ENCODE measurements at regions not wholly inside any gene's neighbourhood (a gene's known extent, or its start where the extent isn't known, plus 50 kb on each side); places are given as distances from the start of the nearest gene placed in this dataset.

DNA sequence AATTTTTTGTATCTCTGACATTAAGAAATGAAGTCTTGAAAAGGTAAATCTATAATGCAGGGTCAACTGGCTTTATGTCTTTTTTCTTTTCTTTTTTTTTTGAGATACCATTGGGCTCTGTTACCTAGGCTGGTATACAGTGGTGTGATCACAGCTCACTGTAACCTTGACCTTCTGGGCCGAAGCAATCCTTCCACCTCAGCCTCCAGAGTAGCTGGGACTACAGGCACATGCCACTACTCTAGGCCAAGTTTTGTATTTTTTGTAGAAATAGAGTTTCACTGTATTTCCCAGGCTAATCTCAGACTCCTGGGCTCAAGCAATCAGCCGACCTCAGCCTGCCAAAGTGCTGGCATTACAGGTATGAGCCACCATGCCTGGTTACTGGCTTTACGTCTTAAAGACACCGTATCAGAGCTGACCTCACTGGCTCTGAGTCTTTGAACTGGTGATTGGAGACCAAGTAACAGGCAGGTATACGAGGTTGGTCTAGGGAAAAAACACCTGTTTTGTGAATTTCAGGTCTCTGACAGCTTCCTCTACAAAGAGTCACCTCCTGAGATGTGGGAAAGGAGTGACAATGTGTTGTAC, 70.4 kb upstream of the GPBP1 start:
- DNase-seq (ENCODE audit: extremely low read depth, low read depth) = no peak
- H3K4me3 ChIP-seq (replicated peaks; ENCODE audit: low read depth, low read length) = no peak overlapping the region

DNA sequence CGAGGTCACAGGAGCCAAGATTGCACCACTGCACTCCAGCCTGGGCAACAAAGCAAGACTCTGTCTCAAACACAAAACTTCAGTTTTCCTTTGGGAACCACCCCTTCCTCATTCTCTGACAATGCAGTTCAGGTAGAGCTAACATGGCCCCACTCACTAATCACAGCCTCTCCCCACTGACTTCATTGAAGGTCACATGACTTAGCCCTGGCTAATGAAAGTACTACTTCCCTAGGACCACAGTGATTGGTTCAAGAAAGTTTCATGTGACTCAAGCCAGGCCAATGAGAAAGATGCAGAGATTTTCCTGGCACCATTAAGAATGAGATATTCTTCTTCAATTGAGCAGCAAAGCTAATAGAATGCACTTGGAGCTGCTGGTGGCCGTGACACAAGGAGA, 67.2 kb upstream of the GPBP1 start:
- TF ChIP-seq, protein P1, sequence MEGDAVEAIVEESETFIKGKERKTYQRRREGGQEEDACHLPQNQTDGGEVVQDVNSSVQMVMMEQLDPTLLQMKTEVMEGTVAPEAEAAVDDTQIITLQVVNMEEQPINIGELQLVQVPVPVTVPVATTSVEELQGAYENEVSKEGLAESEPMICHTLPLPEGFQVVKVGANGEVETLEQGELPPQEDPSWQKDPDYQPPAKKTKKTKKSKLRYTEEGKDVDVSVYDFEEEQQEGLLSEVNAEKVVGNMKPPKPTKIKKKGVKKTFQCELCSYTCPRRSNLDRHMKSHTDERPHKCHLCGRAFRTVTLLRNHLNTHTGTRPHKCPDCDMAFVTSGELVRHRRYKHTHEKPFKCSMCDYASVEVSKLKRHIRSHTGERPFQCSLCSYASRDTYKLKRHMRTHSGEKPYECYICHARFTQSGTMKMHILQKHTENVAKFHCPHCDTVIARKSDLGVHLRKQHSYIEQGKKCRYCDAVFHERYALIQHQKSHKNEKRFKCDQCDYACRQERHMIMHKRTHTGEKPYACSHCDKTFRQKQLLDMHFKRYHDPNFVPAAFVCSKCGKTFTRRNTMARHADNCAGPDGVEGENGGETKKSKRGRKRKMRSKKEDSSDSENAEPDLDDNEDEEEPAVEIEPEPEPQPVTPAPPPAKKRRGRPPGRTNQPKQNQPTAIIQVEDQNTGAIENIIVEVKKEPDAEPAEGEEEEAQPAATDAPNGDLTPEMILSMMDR (IDR thresholded peaks at IDR 0.05; ENCODE audit: low read depth, low read length, missing control alignments) = no peak
- no peak for DNase-seq (ENCODE audit: extremely low read depth, low read depth)

More for the DNA sequence above, 70.4 kb upstream of the GPBP1 start:
- TF ChIP-seq, protein P1 (IDR thresholded peaks at IDR 0.05; ENCODE audit: low read depth, low read length, missing control alignments) = no peak

DNA sequence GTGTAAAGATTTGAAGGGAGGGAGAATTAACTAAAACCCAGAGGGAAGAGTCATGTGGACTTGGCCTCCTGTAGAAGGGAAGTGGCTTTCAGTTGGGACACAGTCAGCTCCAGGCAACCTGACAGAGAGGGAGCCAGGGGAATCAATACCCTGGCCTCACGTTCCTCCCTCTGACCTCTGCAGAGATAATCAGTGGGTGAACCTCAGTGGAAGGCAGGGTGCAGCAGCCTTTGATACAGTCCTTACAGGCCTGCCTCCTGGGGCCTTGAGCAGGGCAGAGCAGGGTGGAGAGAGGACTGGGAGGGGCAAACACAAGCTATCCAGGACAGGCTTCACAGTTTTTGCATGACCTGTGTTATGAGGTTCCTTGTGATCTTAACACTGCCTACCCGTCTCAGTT, 61.9 kb upstream of the GPBP1 start:
- H3K4me3 ChIP-seq (replicated peaks; ENCODE audit: low read depth, low read length) = no peak overlapping the region
- DNase-seq (ENCODE audit: extremely low read depth, low read depth) = no peak
- TF ChIP-seq, protein P1 (IDR thresholded peaks at IDR 0.05; ENCODE audit: low read depth, low read length, missing control alignments) = no peak

More for the DNA sequence above, 67.2 kb upstream of the GPBP1 start:
- H3K4me3 ChIP-seq (replicated peaks; ENCODE audit: low read depth, low read length) = no peak overlapping the region

DNA sequence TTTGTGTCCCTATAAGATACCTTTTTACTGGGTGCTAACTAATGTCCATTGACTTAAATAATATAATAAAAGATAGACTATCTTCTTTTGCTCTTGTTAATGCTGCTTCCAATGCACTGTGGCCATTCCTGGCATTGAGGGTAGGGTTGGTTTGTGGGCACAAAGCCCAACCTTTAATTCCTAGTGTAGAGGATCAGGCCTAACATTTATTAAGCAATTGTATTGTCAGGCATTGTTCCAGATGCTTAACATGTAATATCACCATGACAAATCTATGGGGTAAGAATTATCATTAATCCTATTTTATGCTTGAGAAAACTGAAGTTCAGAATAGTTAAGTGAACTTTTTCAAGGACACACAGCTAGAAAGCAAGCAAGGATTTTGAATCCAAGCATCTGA, 60.4 kb upstream of the GPBP1 start:
- H3K4me3 ChIP-seq (replicated peaks; ENCODE audit: low read depth, low read length) = no peak overlapping the region
- TF ChIP-seq, protein P1 (IDR thresholded peaks at IDR 0.05; ENCODE audit: low read depth, low read length, missing control alignments) = no peak
- no peak for DNase-seq (ENCODE audit: extremely low read depth, low read depth)

DNA sequence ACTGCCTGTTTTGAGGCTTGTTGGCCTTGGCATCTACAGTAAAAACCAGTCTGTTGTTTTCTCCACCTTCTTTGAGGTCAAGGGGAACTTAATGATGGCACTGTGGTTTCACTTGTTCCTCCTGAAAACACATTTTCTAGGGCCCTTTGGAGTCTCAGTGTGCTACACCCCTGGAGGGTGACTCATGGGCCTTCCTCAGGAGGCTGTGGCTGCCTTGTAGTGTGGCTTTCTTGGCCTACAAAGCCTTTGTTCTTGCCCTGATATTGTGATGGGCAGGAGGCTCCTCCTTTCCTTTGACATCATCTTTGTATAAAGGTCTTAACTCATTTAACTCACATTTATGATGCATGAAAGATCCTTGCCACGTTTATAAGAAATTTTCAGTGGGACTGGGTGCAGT, 56.3 kb upstream of the GPBP1 start:
- H3K4me3 ChIP-seq (replicated peaks; ENCODE audit: low read depth, low read length) = no peak overlapping the region
- no peak for DNase-seq (ENCODE audit: extremely low read depth, low read depth)
- TF ChIP-seq, protein P1 (IDR thresholded peaks at IDR 0.05; ENCODE audit: low read depth, low read length, missing control alignments) = no peak

DNA sequence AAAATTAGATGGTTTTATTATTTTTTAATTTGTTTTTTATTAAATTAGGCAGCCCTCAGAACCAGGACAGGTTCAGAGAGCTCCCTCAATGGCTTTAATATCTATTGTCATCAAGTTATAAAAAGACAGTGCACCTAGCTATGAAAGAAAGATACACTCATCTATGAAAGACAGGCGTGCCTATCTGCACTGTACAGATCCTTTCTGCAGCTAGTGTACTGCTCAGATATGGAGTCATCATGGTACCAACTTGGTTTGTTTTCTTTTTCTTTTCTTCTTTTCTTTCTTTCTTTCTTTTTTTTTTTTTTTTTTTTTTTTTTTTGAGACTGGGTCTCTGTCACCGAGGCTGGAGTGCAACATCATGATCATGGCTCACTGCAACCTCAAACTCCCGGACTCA, 54.8 kb upstream of the GPBP1 start:
- TF ChIP-seq, protein P1 (IDR thresholded peaks at IDR 0.05; ENCODE audit: low read depth, low read length, missing control alignments) = no peak
- H3K4me3 ChIP-seq (replicated peaks; ENCODE audit: low read depth, low read length) = no peak overlapping the region
- no peak for DNase-seq (ENCODE audit: extremely low read depth, low read depth)

DNA sequence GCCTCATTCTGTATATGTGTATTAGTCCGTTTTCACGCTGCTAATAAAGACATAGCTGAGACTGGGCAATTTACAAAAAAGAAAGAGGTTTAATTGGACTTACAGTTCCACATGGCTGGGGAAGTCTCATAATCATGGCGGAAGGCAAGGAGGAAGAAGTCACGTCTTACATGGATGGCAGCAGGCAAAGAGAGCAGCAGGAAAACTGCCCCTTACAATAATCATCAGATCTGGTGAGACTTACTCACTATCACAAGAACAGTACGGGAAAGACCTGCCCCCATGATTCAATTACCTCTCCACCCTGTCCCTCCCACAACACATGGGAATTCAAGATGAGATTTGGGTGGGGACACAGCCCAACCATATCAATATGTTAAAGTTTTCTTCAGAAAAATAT, 49.8 kb upstream of the GPBP1 start:
- TF ChIP-seq, protein P1 (IDR thresholded peaks at IDR 0.05; ENCODE audit: low read depth, low read length, missing control alignments) = no peak
- DNase-seq (ENCODE audit: extremely low read depth, low read depth) = no peak
- H3K4me3 ChIP-seq (replicated peaks; ENCODE audit: low read depth, low read length) = no peak overlapping the region
